Type B pancreatic cell (in vitro differentiated cells): ENCODE measurements at regions not wholly inside any gene's neighbourhood (a gene's known extent, or its start where the extent isn't known, plus 50 kb on each side); places are given as distances from the start of the nearest gene placed in this dataset.
"Not testable (repeated sequence)": the region's sequence is repeated elsewhere in the genome, so short reads cannot be mapped to it uniquely, and the experiment has no call there.

ENCODE experiments used
- DNase-seq: peaks from one replicate; pipeline ENCODE4 v3.0.0; 2021; ENCODE audit warnings: mixed read lengths; ENCODE audit not compliant: unreplicated experiment; ENCODE audit errors: extremely low spot score
- H3K27ac Mint-ChIP-seq: 2 replicates; pipeline ENCODE4 v1.8.0; 2021; ENCODE audit warnings: mild to moderate bottlenecking, mixed read lengths
- H3K27me3 Mint-ChIP-seq: 2 replicates; pipeline ENCODE4 v1.8.0; 2021; ENCODE audit warnings: mixed read lengths
- H3K36me3 Mint-ChIP-seq: 2 replicates; pipeline ENCODE4 v1.8.0; 2021; ENCODE audit warnings: mixed read lengths
- H3K4me1 Mint-ChIP-seq: one replicate; pipeline ENCODE4 v1.8.0; 2021; ENCODE audit warnings: mixed read lengths; ENCODE audit not compliant: unreplicated experiment
- H3K4me3 Mint-ChIP-seq: 2 replicates; pipeline ENCODE4 v1.8.0; 2021; ENCODE audit warnings: mild to moderate bottlenecking, mixed read lengths
- H3K9me3 Mint-ChIP-seq: 2 replicates; pipeline ENCODE4 v1.8.0; 2021; ENCODE audit warnings: mixed read lengths
- TF ChIP-seq, protein P1 (sequence below): fragments of 200-600 bp; sonication (generic); conservative IDR thresholded peaks from 2 replicates; pipeline ENCODE4 v1.5.0; 2021; ENCODE audit warnings: antibody characterized with exemption, mild to moderate bottlenecking

DNA sequence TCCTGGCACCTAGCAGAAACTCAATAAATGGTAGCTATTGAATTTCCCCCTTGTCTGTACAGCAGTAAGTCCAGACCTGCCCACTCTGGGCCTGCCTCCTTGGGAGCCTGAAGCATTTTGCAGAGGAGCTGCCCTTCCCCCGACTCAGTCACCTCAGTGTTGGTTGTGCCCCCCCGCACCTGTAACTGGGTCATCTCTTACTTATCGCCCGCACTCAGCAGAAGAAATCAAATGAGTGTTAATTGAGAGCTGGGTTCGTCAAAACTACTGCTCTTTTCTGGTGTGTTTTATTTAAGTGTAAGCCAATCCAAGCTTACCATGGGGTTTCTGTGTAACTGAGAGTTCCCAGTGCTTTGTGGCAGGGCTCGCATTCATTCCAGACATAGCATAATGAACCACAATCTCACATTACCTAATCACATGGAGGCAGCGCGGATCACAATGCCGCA is 175.5 kb upstream of the IRF2BP2 start:
- not testable (repeated sequence) for DNase-seq, H3K9me3 Mint-ChIP-seq, H3K36me3 Mint-ChIP-seq, H3K27ac Mint-ChIP-seq, H3K27me3 Mint-ChIP-seq, H3K4me1 Mint-ChIP-seq, H3K4me3 Mint-ChIP-seq

DNA sequence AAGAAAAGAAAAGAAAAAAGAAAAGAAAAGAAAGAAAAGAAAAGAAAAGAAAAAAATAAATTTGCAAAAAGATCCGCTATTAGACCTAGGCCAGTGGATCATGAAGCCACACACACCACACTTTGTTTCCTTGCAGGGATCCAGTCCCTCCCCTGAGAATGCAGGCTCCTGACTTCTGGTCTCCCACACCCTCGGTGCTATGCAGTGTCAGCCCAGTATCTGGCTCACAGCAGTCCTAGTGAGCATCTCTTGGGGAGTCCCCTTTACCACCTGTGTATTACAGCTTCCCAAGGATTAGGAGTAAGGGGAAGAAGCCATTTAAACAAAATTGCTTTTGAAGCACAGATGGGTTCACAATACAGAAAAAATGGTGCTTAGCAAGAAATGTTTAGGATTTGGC is 174.1 kb upstream of the IRF2BP2 start:
- not testable (repeated sequence) for H3K4me1 Mint-ChIP-seq, H3K27me3 Mint-ChIP-seq, H3K9me3 Mint-ChIP-seq, DNase-seq, H3K27ac Mint-ChIP-seq, H3K4me3 Mint-ChIP-seq, H3K36me3 Mint-ChIP-seq

DNA sequence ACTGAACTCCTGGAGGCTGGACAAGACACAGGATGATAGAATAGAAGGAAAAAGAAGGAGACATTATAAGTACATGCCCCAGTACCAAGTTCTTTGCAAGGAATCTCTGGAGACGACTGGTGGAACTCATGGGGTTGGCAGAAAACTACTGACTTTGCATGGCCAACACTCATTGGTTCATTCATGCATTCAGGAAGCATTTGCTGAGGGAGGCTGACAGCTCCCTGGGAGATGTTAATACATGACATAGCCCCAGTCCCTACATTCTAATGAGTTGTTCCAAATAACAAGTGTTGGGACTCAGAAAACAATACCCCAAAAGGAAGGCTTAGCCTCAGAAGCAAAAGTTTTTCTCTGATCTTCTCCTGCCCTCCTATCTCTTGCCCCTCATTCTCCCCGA is 172.8 kb upstream of the IRF2BP2 start:
- Mint-ChIP-seq H3K36me3 (no peaks in the 10 kb centered on the region), H3K27me3 (no peaks in the 10 kb centered on the region), H3K4me3 (no peak overlapping the region), H3K4me1 (no peaks in the 10 kb centered on the region), H3K9me3 (no peaks in the 10 kb centered on the region), H3K27ac (no peak overlapping the region)
- DNase-seq: peak; percentile 69
- TF ChIP-seq, protein P1, sequence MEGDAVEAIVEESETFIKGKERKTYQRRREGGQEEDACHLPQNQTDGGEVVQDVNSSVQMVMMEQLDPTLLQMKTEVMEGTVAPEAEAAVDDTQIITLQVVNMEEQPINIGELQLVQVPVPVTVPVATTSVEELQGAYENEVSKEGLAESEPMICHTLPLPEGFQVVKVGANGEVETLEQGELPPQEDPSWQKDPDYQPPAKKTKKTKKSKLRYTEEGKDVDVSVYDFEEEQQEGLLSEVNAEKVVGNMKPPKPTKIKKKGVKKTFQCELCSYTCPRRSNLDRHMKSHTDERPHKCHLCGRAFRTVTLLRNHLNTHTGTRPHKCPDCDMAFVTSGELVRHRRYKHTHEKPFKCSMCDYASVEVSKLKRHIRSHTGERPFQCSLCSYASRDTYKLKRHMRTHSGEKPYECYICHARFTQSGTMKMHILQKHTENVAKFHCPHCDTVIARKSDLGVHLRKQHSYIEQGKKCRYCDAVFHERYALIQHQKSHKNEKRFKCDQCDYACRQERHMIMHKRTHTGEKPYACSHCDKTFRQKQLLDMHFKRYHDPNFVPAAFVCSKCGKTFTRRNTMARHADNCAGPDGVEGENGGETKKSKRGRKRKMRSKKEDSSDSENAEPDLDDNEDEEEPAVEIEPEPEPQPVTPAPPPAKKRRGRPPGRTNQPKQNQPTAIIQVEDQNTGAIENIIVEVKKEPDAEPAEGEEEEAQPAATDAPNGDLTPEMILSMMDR: no peak

DNA sequence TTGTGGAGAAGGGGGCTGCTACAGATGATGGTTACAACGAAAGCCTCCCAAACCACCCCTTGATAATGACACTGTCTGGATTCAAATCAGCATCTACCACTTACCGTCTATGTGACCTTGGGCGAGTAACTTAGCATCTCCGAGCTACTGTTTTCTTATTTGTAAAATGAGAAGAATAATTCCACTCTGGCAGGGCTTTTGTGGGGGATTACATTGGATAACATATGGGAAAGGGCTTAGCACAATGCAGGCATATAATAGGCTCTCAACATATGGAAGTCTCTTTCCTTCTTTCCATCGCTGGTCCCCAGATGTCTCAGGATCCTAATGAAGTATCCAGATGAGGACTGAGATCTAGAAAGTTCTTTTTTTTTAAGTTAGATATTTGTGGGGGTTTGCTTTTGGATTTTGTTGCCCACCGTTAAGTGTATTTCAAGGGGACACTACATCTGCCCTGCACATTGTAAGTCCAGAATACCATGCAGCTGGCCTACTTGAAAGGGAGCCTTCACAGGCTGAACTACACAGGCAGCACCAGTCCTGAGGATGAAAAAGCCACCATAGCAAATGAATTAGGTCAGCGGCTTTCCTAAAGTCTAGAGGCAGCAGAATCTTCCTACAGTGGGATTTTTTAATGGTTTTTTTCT is 172.2 kb upstream of the IRF2BP2 start:
- peak; percentile 65 for DNase-seq
- no peaks in the 10 kb centered on the region for H3K9me3 Mint-ChIP-seq
- H3K4me1 Mint-ChIP-seq: no peaks in the 10 kb centered on the region
- no peak overlapping the region for H3K4me3 Mint-ChIP-seq
- TF ChIP-seq, protein P1: no peak
- no peak overlapping the region for H3K27ac Mint-ChIP-seq
- H3K27me3 Mint-ChIP-seq: no peaks in the 10 kb centered on the region
- no peaks in the 10 kb centered on the region for H3K36me3 Mint-ChIP-seq

DNA sequence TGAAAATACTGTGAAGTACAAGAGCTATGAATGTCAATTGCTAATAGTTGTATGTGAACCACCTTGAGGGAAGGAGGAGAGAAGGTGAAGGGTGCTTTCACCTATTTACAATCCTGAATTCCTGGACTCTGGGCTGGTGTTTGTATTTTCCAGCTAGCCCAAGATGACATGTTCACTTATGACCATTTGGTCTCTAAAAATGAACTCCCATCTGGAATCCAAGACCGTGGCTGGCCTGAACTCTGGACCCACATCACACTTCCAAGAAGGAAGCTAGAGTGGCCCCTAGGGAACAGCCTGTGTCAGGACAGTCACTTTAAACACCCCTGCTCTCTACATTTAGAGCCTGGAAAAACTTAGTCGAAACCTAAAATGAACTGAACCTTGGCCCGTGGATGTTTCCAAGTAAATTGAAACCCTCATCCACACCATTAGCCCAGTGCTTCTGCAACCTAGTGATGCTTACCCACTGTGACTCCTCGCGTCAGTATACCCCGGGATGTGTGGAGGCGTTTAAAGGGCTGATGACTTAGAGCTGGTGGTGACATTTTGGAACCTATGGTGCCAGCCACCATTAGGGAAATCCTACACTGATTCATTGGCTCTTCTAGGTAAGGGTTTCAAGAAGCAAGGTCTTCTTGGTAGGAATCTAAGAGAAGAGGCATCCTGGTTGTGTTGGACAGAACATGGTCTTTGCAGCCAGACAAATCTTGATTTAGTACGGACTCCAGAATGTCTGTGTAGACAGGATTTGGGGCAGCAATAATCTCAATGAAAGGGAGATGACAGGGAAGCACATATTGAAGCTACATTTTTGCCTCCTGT is 171.5 kb upstream of the IRF2BP2 start:
- Mint-ChIP-seq H3K4me1 (no peaks in the 10 kb centered on the region), H3K36me3 (no peaks in the 10 kb centered on the region)
- TF ChIP-seq, protein P1: no peak

DNA sequence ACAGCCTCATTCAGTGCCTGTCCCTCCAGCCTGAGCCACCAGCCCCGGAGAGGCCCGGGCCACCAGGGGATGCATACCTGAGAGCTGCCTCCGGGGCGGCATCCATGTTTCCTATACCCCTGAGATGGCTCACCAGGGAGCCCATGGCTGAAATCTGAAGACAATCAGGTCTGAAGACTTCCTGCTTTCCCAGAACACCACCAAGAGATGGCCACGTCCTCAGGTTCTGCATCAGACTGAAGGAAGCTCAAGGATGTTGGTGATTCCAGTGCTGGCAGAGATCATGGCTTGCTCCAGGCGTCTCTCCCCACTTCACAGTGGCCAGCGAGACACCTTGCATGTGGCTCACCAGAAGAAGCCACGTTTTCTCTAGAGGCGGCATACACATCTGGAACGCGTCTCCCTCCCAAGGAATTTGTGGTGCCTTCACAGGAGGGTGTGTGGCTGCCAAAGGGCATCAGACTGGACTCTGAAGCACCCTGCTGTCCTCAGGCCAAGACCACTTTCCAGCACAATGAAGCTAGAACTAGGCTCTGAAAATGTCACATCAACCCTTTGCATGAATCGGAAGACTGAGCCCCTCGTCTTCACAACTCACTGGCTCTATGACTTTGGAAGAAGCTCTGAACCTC is 170.7 kb upstream of the IRF2BP2 start:
- H3K4me1 Mint-ChIP-seq: no peaks in the 10 kb centered on the region

More for the DNA sequence above, 171.5 kb upstream of the IRF2BP2 start:
- H3K9me3 Mint-ChIP-seq: no peaks in the 10 kb centered on the region
- H3K27ac Mint-ChIP-seq: no peak overlapping the region
- peak; percentile 70 for DNase-seq
- no peak overlapping the region for H3K4me3 Mint-ChIP-seq
- no peaks in the 10 kb centered on the region for H3K27me3 Mint-ChIP-seq

More for the DNA sequence above, 170.7 kb upstream of the IRF2BP2 start:
- no peaks in the 10 kb centered on the region for H3K36me3 Mint-ChIP-seq
- no peak overlapping the region for H3K4me3 Mint-ChIP-seq
- peak; percentile 84 for DNase-seq
- H3K27ac Mint-ChIP-seq: no peak overlapping the region
- no peaks in the 10 kb centered on the region for H3K9me3 Mint-ChIP-seq
- TF ChIP-seq, protein P1: no peak
- H3K27me3 Mint-ChIP-seq: no peaks in the 10 kb centered on the region
